Nephron progenitor cell (in vitro differentiated cells): ENCODE measurements at regions not wholly inside any gene's neighbourhood (a gene's known extent, or its start where the extent isn't known, plus 50 kb on each side); places are given as distances from the start of the nearest gene placed in this dataset.

ENCODE experiments used
- DNase-seq: peaks from one replicate; pipeline ENCODE4 v3.0.0; 2021
- H3K27ac Mint-ChIP-seq: 2 replicates; pipeline ENCODE4 v1.8.0; 2021; ENCODE audit warnings: mild to moderate bottlenecking, moderate library complexity, mixed read lengths
- H3K27me3 Mint-ChIP-seq: 2 replicates; pipeline ENCODE4 v1.8.0; 2021; ENCODE audit warnings: mild to moderate bottlenecking, low read depth, mixed read lengths; ENCODE audit not compliant: poor library complexity
- H3K36me3 Mint-ChIP-seq: 2 replicates; pipeline ENCODE4 v1.8.0; 2021; ENCODE audit warnings: low read depth, mixed read lengths
- H3K4me1 Mint-ChIP-seq: 2 replicates; pipeline ENCODE4 v1.8.0; 2021; ENCODE audit warnings: mixed read lengths
- H3K4me3 Mint-ChIP-seq: 2 replicates; pipeline ENCODE4 v1.8.0; 2021; ENCODE audit warnings: mild to moderate bottlenecking, moderate library complexity, mixed read lengths
- H3K9me3 Mint-ChIP-seq: 2 replicates; pipeline ENCODE4 v1.8.0; 2021; ENCODE audit warnings: mild to moderate bottlenecking, moderate library complexity, mixed read lengths
- TF ChIP-seq, protein P1 (sequence below): fragments of 200-600 bp; sonication (generic); IDR thresholded peaks from 2 replicates; pipeline ENCODE4 v1.5.0; 2021; ENCODE audit warnings: antibody characterized with exemption

DNA sequence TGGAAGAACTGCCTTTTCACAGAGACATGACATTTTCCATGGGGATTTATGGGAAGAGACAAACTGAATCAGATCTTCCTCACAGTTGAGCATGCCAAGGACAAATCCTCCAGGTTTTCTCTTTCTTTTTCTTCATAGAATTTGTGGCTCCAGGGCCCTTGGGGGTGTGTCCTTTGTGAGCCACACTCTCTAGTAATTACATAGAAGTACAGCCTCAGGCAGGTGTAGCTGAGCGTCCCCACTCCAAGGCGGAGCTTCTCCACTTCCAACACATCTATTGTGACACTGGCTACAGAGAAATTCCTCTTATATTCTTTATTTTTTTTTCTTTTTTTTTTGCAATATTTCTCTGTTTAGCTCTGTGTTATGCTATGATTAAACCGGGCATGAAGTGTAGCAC lies 420.5 kb upstream of the CD180 start:
- H3K36me3 Mint-ChIP-seq: no peaks in the 10 kb centered on the region
- no peak for DNase-seq
- H3K4me3 Mint-ChIP-seq: no peak overlapping the region
- H3K4me1 Mint-ChIP-seq: peaks cover 49% of the 10 kb centered on the region
- TF ChIP-seq, protein P1, sequence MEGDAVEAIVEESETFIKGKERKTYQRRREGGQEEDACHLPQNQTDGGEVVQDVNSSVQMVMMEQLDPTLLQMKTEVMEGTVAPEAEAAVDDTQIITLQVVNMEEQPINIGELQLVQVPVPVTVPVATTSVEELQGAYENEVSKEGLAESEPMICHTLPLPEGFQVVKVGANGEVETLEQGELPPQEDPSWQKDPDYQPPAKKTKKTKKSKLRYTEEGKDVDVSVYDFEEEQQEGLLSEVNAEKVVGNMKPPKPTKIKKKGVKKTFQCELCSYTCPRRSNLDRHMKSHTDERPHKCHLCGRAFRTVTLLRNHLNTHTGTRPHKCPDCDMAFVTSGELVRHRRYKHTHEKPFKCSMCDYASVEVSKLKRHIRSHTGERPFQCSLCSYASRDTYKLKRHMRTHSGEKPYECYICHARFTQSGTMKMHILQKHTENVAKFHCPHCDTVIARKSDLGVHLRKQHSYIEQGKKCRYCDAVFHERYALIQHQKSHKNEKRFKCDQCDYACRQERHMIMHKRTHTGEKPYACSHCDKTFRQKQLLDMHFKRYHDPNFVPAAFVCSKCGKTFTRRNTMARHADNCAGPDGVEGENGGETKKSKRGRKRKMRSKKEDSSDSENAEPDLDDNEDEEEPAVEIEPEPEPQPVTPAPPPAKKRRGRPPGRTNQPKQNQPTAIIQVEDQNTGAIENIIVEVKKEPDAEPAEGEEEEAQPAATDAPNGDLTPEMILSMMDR: no peak
- H3K9me3 Mint-ChIP-seq: peaks cover 6% of the 10 kb centered on the region
- no peak overlapping the region for H3K27ac Mint-ChIP-seq
- no peaks in the 10 kb centered on the region for H3K27me3 Mint-ChIP-seq

DNA sequence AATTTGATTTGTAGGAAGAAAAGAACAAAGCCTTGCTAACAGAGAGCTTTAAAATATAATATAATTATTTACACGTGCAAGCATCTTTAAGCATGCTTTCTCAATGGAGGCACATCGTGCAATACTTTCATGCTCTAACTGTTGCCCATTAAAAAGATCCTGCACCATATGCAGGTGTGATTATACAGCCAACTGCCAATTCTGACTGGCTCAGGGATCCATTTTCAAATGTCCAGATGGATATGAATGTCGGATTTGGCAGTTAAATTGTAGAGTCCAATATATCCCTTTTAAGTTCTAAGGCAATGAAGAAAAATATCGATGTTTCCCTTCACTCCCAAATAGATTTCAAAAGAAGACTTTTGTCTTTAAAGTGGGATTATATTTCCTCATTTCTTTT lies 416.4 kb upstream of the CD180 start:
- peaks cover 16% of the 10 kb centered on the region for H3K4me1 Mint-ChIP-seq
- no peaks in the 10 kb centered on the region for H3K36me3 Mint-ChIP-seq
- H3K9me3 Mint-ChIP-seq: peaks cover 10% of the 10 kb centered on the region
- no peak overlapping the region for H3K4me3 Mint-ChIP-seq
- DNase-seq: no peak
- TF ChIP-seq, protein P1: no peak
- H3K27me3 Mint-ChIP-seq: no peaks in the 10 kb centered on the region
- no peak overlapping the region for H3K27ac Mint-ChIP-seq

DNA sequence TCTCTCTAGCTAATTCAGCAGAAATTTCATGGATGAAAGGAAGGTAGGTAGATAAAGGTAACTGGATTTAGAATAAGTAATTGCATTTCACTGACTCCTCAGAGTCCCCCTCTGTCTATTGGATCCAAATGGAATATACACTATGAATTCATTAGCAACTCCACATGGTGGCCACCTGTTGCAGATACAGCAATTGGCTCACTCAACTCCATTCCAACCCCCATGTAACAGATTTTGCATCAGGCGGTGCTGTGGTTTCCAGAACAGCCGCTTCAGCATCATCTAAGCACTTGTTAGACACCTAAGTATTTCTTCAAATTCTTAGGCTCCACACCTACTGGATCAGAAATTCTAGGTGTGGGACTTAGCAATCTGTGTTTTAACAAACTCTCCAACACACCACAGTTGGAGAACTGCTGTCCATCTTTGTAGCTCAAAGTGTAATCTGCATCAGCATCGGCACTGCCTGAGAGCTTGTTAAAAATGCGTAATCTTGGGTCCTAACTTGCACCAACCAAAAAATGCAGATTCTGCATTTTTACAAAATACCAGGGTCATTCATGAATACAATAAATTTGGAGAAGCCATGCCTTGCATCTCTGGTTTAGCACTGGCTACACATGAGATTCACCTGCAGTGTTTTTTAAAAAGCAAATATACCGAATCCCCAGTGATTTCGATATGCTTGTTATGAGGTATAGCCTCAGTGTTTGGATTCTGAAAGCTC lies 413.8 kb upstream of the CD180 start:
- H3K27ac Mint-ChIP-seq: no peak overlapping the region
- TF ChIP-seq, protein P1: no peak
- no peak for DNase-seq
- no peak overlapping the region for H3K4me3 Mint-ChIP-seq
- peaks cover 25% of the 10 kb centered on the region for H3K4me1 Mint-ChIP-seq
- H3K27me3 Mint-ChIP-seq: no peaks in the 10 kb centered on the region
- H3K9me3 Mint-ChIP-seq: peaks cover 14% of the 10 kb centered on the region
- peaks cover 5% of the 10 kb centered on the region for H3K36me3 Mint-ChIP-seq

DNA sequence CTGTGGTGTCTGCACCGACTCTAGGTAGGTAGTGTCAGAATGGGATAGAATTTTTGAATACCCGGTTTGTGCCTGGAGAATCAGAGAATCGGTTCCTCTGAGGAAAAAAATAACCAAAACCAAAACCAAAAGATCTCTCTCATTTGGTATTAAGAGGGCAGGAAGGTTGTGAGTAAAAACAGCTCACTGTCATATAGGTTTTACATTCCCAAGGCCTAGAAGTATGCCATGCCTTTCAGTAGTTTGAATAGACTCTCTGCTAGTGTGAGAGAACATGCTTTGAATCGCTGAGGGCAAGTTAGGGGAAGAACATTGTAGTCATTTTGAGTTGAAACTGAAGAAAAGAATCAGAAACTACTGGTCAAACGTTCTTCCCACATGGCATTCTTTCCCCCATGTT lies 411.4 kb upstream of the CD180 start:
- peaks cover 16% of the 10 kb centered on the region for H3K36me3 Mint-ChIP-seq
- peaks cover 32% of the 10 kb centered on the region for H3K9me3 Mint-ChIP-seq
- DNase-seq: no peak
- TF ChIP-seq, protein P1: no peak
- no peak overlapping the region for H3K4me3 Mint-ChIP-seq
- no peak overlapping the region for H3K27ac Mint-ChIP-seq
- H3K4me1 Mint-ChIP-seq: peaks cover 19% of the 10 kb centered on the region
- no peaks in the 10 kb centered on the region for H3K27me3 Mint-ChIP-seq

DNA sequence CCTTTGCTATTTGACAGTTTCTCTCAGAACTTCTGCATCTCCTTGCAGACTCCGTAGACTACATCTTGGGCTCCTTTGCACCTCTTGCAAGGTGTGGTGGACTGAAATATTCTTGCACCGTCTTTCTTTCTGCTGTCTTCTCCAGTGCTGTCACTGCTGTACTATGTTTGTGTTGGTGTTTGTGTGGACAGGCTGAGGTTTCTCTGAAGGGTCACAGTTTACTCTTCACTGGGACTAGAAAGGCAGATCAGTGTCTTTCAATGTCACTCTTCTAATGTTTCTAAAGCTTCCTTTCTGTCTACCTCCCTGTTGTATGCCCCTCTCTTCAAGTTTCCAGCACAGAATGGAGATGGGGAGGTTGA lies 410.0 kb upstream of the CD180 start:
- H3K27me3 Mint-ChIP-seq: no peaks in the 10 kb centered on the region
- DNase-seq: no peak
- peaks cover 26% of the 10 kb centered on the region for H3K36me3 Mint-ChIP-seq
- no peak overlapping the region for H3K27ac Mint-ChIP-seq
- H3K4me1 Mint-ChIP-seq: peaks cover 19% of the 10 kb centered on the region
- H3K9me3 Mint-ChIP-seq: peaks cover 45% of the 10 kb centered on the region
- TF ChIP-seq, protein P1: no peak
- H3K4me3 Mint-ChIP-seq: no peak overlapping the region
